Endothelial cell of umbilical vein (primary cell): ENCODE measurements at regions not wholly inside any gene's neighbourhood (a gene's known extent, or its start where the extent isn't known, plus 50 kb on each side); places are given as distances from the start of the nearest gene placed in this dataset.

Source experiments
- BruUV-seq: library from RNA; stranded (reverse); fragments of 400-500 nt; replicated peaks from 2 replicates; lab custom pipeline; 2021; lab: Mats Ljungman, UMichigan
- CTCF ChIA-PET: fragments of 300-600, 350-600 bp; sonication (Branson Sonifier 250); formaldehyde crosslinking; loops from one replicate; lab custom pipeline; 2021; ENCODE audit warnings: antibody characterized with exemption, inconsistent platforms; lab: Charles Lee
- POLR2A ChIA-PET: fragments of 300-600, 350-600 bp; sonication (Branson Sonifier 250); formaldehyde crosslinking; loops from one replicate; lab custom pipeline; 2021; ENCODE audit warnings: antibody characterized with exemption, inconsistent platforms; lab: Charles Lee
- DNase-seq: peaks from one replicate; pipeline ENCODE4 v3.0.0-alpha.2; 2011; ENCODE audit warnings: low read depth, low spot score
- FAIRE-seq: peaks from 2 replicates; lab custom pipeline; 2011; peaks lifted over from hg19 to GRCh38; lab: Jason Lieb, UNC
- H2AFZ ChIP-seq: 2 replicates; pipeline ENCODE4 v1.6.0; 2012; ENCODE audit warnings: low read depth, low read length, control low read depth, inconsistent platforms
- H3K27ac ChIP-seq: 2 replicates; pipeline ENCODE4 v1.5.1; 2011; ENCODE audit warnings: low read depth, mild to moderate bottlenecking, control low read depth, low read length, moderate library complexity; ENCODE audit not compliant: insufficient read depth
- H3K27me3 ChIP-seq, 2 experiments: 2 replicates each; pipeline versions ENCODE4 v1.6.0 to v1.6.1; 2011; ENCODE audit warnings: low read length in 2 of 2, mixed read lengths in 1 of 2; ENCODE audit not compliant: control insufficient read depth in 2 of 2, insufficient read depth in 2 of 2
- H3K36me3 ChIP-seq, 2 experiments: 2 replicates in 1 of 2; 3 replicates in 1 of 2; pipeline ENCODE4 v1.5.1; 2011; ENCODE audit warnings: low read length in 2 of 2, mild to moderate bottlenecking in 1 of 2, moderate library complexity in 1 of 2; ENCODE audit not compliant: control insufficient read depth in 2 of 2, insufficient read depth in 2 of 2; ENCODE audit errors: extremely low read depth in 1 of 2
- H3K4me1 ChIP-seq: 3 replicates; pipeline ENCODE4 v1.5.1; 2011; ENCODE audit warnings: mild to moderate bottlenecking, low read length; ENCODE audit not compliant: control insufficient read depth, insufficient read depth; ENCODE audit errors: extremely low read depth
- H3K4me2 ChIP-seq: 2 replicates; pipeline ENCODE4 v1.6.1; 2011; ENCODE audit warnings: low read length, control low read depth, mixed read lengths; ENCODE audit not compliant: insufficient read depth
- H3K4me3 ChIP-seq, 3 experiments: fragments of 200-600 bp in 1 of 3; sonication (generic), shearing (Covaris generic) in 1 of 3; replicated peaks in 1 of 3; 2 replicates each; pipeline ENCODE4 v1.5.1; 2011 to 2016; ENCODE audit warnings: control low read depth in 3 of 3, low read length in 3 of 3, mild to moderate bottlenecking in 2 of 3, inconsistent platforms in 1 of 3, low read depth in 1 of 3, moderate library complexity in 1 of 3; ENCODE audit not compliant: insufficient read depth in 1 of 3
- H3K79me2 ChIP-seq: 2 replicates; pipeline ENCODE4 v1.6.0; 2012; ENCODE audit warnings: low read length, inconsistent platforms; ENCODE audit not compliant: control insufficient read depth, insufficient read depth
- H3K9ac ChIP-seq: replicated peaks from 2 replicates; pipeline ENCODE3; 2011; ENCODE audit warnings: low read length, control low read depth; ENCODE audit not compliant: insufficient read depth; ENCODE audit errors: extremely low read depth
- H3K9me1 ChIP-seq: replicated peaks from 3 replicates; pipeline ENCODE4 v1.6.0; 2011; ENCODE audit warnings: mild to moderate bottlenecking, low read length; ENCODE audit not compliant: control insufficient read depth, insufficient read depth; ENCODE audit errors: extremely low read depth
- H3K9me3 ChIP-seq: replicated peaks from 2 replicates; pipeline ENCODE4 v1.5.1; 2012; ENCODE audit warnings: low read length, inconsistent platforms; ENCODE audit not compliant: control insufficient read depth, insufficient read depth
- H4K20me1 ChIP-seq: replicated peaks from 2 replicates; pipeline ENCODE3; 2011; ENCODE audit warnings: mild to moderate bottlenecking, low read length; ENCODE audit not compliant: control insufficient read depth, insufficient read depth; ENCODE audit errors: extremely low read depth
- EZH2 ChIP-seq: IDR thresholded peaks from 2 replicates; pipeline ENCODE4 v1.6.1; 2012; ENCODE audit warnings: borderline replicate concordance, low read depth, mild to moderate bottlenecking, moderate library complexity, low read length, inconsistent platforms; ENCODE audit not compliant: severe bottlenecking
- FOS ChIP-seq: IDR thresholded peaks from 2 replicates; pipeline ENCODE4 v1.6.1; 2011; ENCODE audit warnings: mild to moderate bottlenecking, low read length, moderate library complexity, borderline replicate concordance; ENCODE audit not compliant: insufficient read depth
- GATA2 ChIP-seq: IDR thresholded peaks from 2 replicates; pipeline ENCODE4 v1.7.0; 2011; ENCODE audit warnings: low read depth, mild to moderate bottlenecking, moderate library complexity, mixed read lengths, low read length; ENCODE audit not compliant: insufficient read length, insufficient read depth
- JUN ChIP-seq: IDR thresholded peaks from 2 replicates; pipeline ENCODE4 v1.6.1; 2011; ENCODE audit warnings: borderline replicate concordance, low read depth; ENCODE audit not compliant: insufficient read length, insufficient read depth
- MAX ChIP-seq: IDR thresholded peaks from 2 replicates; pipeline ENCODE4 v1.6.1; 2011; ENCODE audit not compliant: insufficient read depth, insufficient read length
- MYC ChIP-seq: IDR thresholded peaks from one replicate; pipeline ENCODE4 v1.6.1; 2011; ENCODE audit warnings: mild to moderate bottlenecking, low read depth, low read length
- POLR2A ChIP-seq: IDR thresholded peaks from 2 replicates; pipeline ENCODE4 v1.6.1; 2012; ENCODE audit warnings: low read depth, mild to moderate bottlenecking, control low read depth, low read length
- POLR2AphosphoS5 ChIP-seq: IDR thresholded peaks from 2 replicates; pipeline ENCODE4 v1.6.1; 2012; ENCODE audit warnings: low read depth, mild to moderate bottlenecking, control low read depth, low read length, moderate library complexity; ENCODE audit not compliant: insufficient read depth
- dilution Hi-C: fragments of 300-500 bp; cut with MboI; formaldehyde crosslinking; loops from one replicate; pipeline ENCODE4 v1.15.0; 2019; ENCODE audit warnings: low sequenced_read_pairs; ENCODE audit not compliant: extremely low pct_ligation_motif_present
- intact Hi-C: fragments of 100-400 bp; cut with micrococcal nuclease; formaldehyde crosslinking; loops from one replicate; pipeline ENCODE4 v1.10.0; 2022
- TF ChIP-seq, protein P1 (sequence below), 2 donors: IDR thresholded peaks; 1 replicate in 1 of 2; 2 replicates in 1 of 2; pipeline ENCODE4 v1.5.1; 2011; ENCODE audit warnings: low read length in 2 of 2, mild to moderate bottlenecking in 2 of 2, moderate library complexity in 2 of 2, control low read depth in 1 of 2, inconsistent platforms in 1 of 2, low read depth in 1 of 2; ENCODE audit not compliant: insufficient read depth in 1 of 2; ENCODE audit errors: extremely low read depth in 1 of 2

DNA sequence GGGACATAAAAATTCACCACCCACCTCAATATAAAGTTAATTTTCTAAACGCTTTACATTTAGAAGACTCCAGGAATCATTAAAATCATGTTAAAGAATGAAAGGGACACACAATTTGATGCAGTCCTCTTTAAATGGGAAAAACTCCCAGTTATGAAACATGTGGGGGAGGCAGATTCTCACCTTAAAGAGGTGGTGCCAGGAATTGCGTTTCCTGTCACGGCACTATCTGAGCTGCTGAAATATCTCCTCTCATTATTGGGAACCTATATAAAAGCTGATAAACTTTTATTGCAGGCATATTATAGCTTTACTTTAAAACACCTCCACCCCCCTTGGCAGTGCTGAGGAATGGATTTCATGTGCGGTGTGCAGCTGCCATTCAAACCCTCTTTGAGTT lies 94.8 kb upstream of the SORCS3 start:
- DNase-seq (no peak), FAIRE-seq (no peak)
- Histone ChIP-seq H3K9ac (no peak overlapping the region), H3K9me1 (no peaks in the 10 kb centered on the region), H3K79me2 (no peaks in the 10 kb centered on the region), H3K4me1 (no peaks in the 10 kb centered on the region), H4K20me1 (no peaks in the 10 kb centered on the region), H3K9me3 (no peaks in the 10 kb centered on the region), H3K36me3 (no peaks in the 10 kb centered on the region), H2AFZ (no peak overlapping the region), H3K4me3 (no peak overlapping the region), H3K27ac (no peak overlapping the region), H3K27me3 (no peaks in the 10 kb centered on the region), H3K4me2 (no peak overlapping the region)
- intact Hi-C loops (no loop called here), dilution Hi-C loops (no loop called here)
- BruUV-seq: no TSS peak
- ChIA-PET CTCF (no interaction called here), POLR2A (no interaction called here)
- TF ChIP-seq GATA2: no peak
- no peak for TF ChIP-seq POLR2A
- TF ChIP-seq, protein P1, sequence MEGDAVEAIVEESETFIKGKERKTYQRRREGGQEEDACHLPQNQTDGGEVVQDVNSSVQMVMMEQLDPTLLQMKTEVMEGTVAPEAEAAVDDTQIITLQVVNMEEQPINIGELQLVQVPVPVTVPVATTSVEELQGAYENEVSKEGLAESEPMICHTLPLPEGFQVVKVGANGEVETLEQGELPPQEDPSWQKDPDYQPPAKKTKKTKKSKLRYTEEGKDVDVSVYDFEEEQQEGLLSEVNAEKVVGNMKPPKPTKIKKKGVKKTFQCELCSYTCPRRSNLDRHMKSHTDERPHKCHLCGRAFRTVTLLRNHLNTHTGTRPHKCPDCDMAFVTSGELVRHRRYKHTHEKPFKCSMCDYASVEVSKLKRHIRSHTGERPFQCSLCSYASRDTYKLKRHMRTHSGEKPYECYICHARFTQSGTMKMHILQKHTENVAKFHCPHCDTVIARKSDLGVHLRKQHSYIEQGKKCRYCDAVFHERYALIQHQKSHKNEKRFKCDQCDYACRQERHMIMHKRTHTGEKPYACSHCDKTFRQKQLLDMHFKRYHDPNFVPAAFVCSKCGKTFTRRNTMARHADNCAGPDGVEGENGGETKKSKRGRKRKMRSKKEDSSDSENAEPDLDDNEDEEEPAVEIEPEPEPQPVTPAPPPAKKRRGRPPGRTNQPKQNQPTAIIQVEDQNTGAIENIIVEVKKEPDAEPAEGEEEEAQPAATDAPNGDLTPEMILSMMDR (IDR thresholded peaks at IDR 0.05; ENCODE audit: extremely low read depth in 1 of 2, insufficient read depth in 1 of 2, low read depth in 1 of 2, low read length in 2 of 2): no peak
- no peak for TF ChIP-seq POLR2AphosphoS5
- TF ChIP-seq MYC: no peak
- no peak for TF ChIP-seq JUN
- no peak for TF ChIP-seq MAX
- no peak for TF ChIP-seq FOS
- no peak for TF ChIP-seq EZH2
